DOHH2 (cell line): ENCODE measurements at regions not wholly inside any gene's neighbourhood (a gene's known extent, or its start where the extent isn't known, plus 50 kb on each side); places are given as distances from the start of the nearest gene placed in this dataset.
A peak's percentile ranks its signal among the peaks of the same experiment; 100 is the strongest.

Experiments
- H3F3A ChIP-seq: fragments of 200-600 bp; sonication (generic), shearing (Covaris generic); 2 replicates; pipeline ENCODE4 v1.6.0; 2016; ENCODE audit warnings: antibody characterized with exemption, mild to moderate bottlenecking; ENCODE audit not compliant: control insufficient read depth, insufficient read depth
- H3K27ac ChIP-seq: fragments of 200-600 bp; sonication (generic); 2 replicates; pipeline ENCODE4 v1.5.1; 2014; ENCODE audit warnings: low read depth, mild to moderate bottlenecking, low read length, moderate library complexity
- H3K27me3 ChIP-seq: fragments of 200-600 bp; sonication (generic); 2 replicates; pipeline ENCODE4 v1.6.1; 2014; ENCODE audit warnings: mild to moderate bottlenecking, low read length, mixed read lengths; ENCODE audit not compliant: control insufficient read depth
- H3K36me3 ChIP-seq: fragments of 200-600 bp; sonication (generic); 2 replicates; pipeline ENCODE4 v1.6.1; 2014; ENCODE audit warnings: mild to moderate bottlenecking, low read length, moderate library complexity, mixed read lengths; ENCODE audit not compliant: control insufficient read depth
- H3K4me1 ChIP-seq: fragments of 200-600 bp; sonication (generic); 2 replicates; pipeline ENCODE4 v1.6.1; 2014; ENCODE audit warnings: mild to moderate bottlenecking, low read length, mixed read lengths; ENCODE audit not compliant: control insufficient read depth
- H3K4me2 ChIP-seq: fragments of 200-600 bp; sonication (generic); 2 replicates; pipeline ENCODE4 v1.6.0; 2014; ENCODE audit warnings: mild to moderate bottlenecking, low read length, moderate library complexity
- H3K4me3 ChIP-seq: fragments of 200-600 bp; sonication (generic); 2 replicates; pipeline ENCODE4 v1.5.1; 2014; ENCODE audit warnings: mild to moderate bottlenecking, low read length, mixed read lengths
- H3K79me2 ChIP-seq: fragments of 200-600 bp; sonication (generic); 2 replicates; pipeline ENCODE4 v1.6.1; 2014; ENCODE audit warnings: mild to moderate bottlenecking, low read length, mixed read lengths; ENCODE audit not compliant: control insufficient read depth
- H3K9me2 ChIP-seq: fragments of 200-600 bp; sonication (generic); replicated peaks from 2 replicates; pipeline ENCODE4 v1.6.1; 2014; ENCODE audit warnings: mild to moderate bottlenecking, low read length, mixed read lengths; ENCODE audit not compliant: control insufficient read depth
- H3K9me3 ChIP-seq: fragments of 200-600 bp; sonication (generic); 2 replicates; pipeline ENCODE4 v1.6.1; 2014; ENCODE audit warnings: antibody characterized with exemption, low read length, mixed read lengths; ENCODE audit not compliant: control insufficient read depth, insufficient read depth
- H4K20me1 ChIP-seq: fragments of 200-600 bp; sonication (generic); 2 replicates; pipeline ENCODE4 v1.6.0; 2014; ENCODE audit warnings: low read depth, mild to moderate bottlenecking, antibody characterized with exemption, low read length, moderate library complexity; ENCODE audit not compliant: control insufficient read depth, insufficient read depth
- CTCF ChIP-seq: fragments of 200-600 bp; sonication (generic); IDR thresholded peaks from one replicate; pipeline ENCODE4 v1.5.1; 2014; ENCODE audit warnings: antibody characterized with exemption, mild to moderate bottlenecking, low read depth, low read length; ENCODE audit not compliant: poor library complexity, severe bottlenecking
- EZH2phosphoT487 ChIP-seq: fragments of 200-600 bp; sonication (generic); IDR thresholded peaks from 2 replicates; pipeline ENCODE4 v1.6.1; 2017; ENCODE audit warnings: borderline replicate concordance, mild to moderate bottlenecking, antibody characterized with exemption, low read length, moderate library complexity, mixed read lengths

GRCh38 chr17:55632893-55633292 lies 89.8 kb downstream of the TMEM100 start:
- no peaks in the 10 kb centered on the region for H3K9me2 ChIP-seq
- no peak overlapping the region for H3K27ac ChIP-seq
- no peaks in the 10 kb centered on the region for H4K20me1 ChIP-seq
- H3K4me2 ChIP-seq = no peak overlapping the region
- no peaks in the 10 kb centered on the region for H3K36me3 ChIP-seq
- H3K4me1 ChIP-seq = peaks cover 28% of the 10 kb centered on the region
- TF ChIP-seq CTCF = no peak
- TF ChIP-seq EZH2phosphoT487 = no peak
- H3K27me3 ChIP-seq = no peaks in the 10 kb centered on the region
- H3K4me3 ChIP-seq = no peak overlapping the region
- no peaks in the 10 kb centered on the region for H3K79me2 ChIP-seq
- H3K9me3 ChIP-seq = no peaks in the 10 kb centered on the region
- H3F3A ChIP-seq = no peaks in the 10 kb centered on the region

- no peaks in the 10 kb centered on the region for H3K27me3 ChIP-seq
- no peak overlapping the region for H3K4me2 ChIP-seq
- H4K20me1 ChIP-seq = no peaks in the 10 kb centered on the region
- H3K27ac ChIP-seq = no peak overlapping the region
- peaks cover 28% of the 10 kb centered on the region for H3K4me1 ChIP-seq
- no peak overlapping the region for H3K4me3 ChIP-seq
- H3F3A ChIP-seq = no peaks in the 10 kb centered on the region
- H3K79me2 ChIP-seq = no peaks in the 10 kb centered on the region
- no peaks in the 10 kb centered on the region for H3K9me3 ChIP-seq
- TF ChIP-seq EZH2phosphoT487 (no peak), CTCF (no peak)
- H3K36me3 ChIP-seq = no peaks in the 10 kb centered on the region
- H3K9me2 ChIP-seq = no peaks in the 10 kb centered on the region
These were observed 90.4 kb downstream of the TMEM100 start for GRCh38 chr17:55632236-55632635.

- Histone ChIP-seq H3K79me2 (no peaks in the 10 kb centered on the region), H3K4me3 (no peak overlapping the region), H3K9me2 (no peaks in the 10 kb centered on the region), H4K20me1 (no peaks in the 10 kb centered on the region), H3K27ac (no peak overlapping the region), H3K4me2 (no peak overlapping the region), H3F3A (no peaks in the 10 kb centered on the region), H3K9me3 (no peaks in the 10 kb centered on the region), H3K4me1 (peaks cover 30% of the 10 kb centered on the region), H3K27me3 (no peaks in the 10 kb centered on the region), H3K36me3 (no peaks in the 10 kb centered on the region)
- TF ChIP-seq EZH2phosphoT487 (no peak), CTCF (no peak)
These were observed 92.7 kb downstream of the TMEM100 start for GRCh38 chr17:55629995-55630394.

- Histone ChIP-seq H3K4me2 (peak overlapping the region; percentile 32), H4K20me1 (no peaks in the 10 kb centered on the region), H3K9me3 (no peaks in the 10 kb centered on the region), H3K79me2 (no peaks in the 10 kb centered on the region), H3K27ac (no peak overlapping the region), H3K9me2 (no peaks in the 10 kb centered on the region), H3K36me3 (no peaks in the 10 kb centered on the region), H3K4me1 (peaks cover 15% of the 10 kb centered on the region), H3K27me3 (no peaks in the 10 kb centered on the region), H3F3A (no peaks in the 10 kb centered on the region), H3K4me3 (no peak overlapping the region)
- no peak for TF ChIP-seq EZH2phosphoT487
- no peak for TF ChIP-seq CTCF
These were observed 97.1 kb downstream of the TMEM100 start for GRCh38 chr17:55625521-55625920.
